ENCODE measurements at regions not wholly inside any gene's neighbourhood (a gene's known extent, or its start where the extent isn't known, plus 50 kb on each side); places are given as distances from the start of the nearest gene placed in this dataset.

DNA sequence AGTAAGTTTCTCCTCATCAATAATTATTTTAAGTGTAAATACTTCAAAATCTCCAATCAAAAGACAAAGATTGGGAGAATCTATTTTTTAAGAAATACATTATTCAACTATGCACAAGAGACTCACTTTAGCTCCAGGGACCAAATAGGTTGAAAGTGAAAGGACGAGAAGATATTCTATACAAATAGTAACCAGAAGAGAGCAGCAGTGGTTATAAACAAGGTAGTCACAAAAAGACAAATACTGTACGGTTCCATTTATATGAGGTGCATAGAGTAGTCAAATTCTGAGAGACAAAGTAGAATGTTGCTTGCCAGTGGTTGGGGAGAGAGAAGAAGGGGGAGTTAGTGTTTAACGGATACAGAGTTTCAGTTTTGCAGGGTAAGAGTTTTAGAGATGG lies 69.8 kb downstream of the POU3F3 start:
- TF ChIP-seq MYC (IDR thresholded peaks at IDR 0.05; ENCODE audit: low read depth, low read length), result no peak
- TF ChIP-seq POLR2A (IDR thresholded peaks at IDR 0.05; ENCODE audit: extremely low read depth, insufficient read length), result no peak
- no peak overlapping the region for H3K4me3 ChIP-seq (ENCODE audit: low read depth, low read length)
- DNase-seq (ENCODE audit: low read depth), result no peak

DNA sequence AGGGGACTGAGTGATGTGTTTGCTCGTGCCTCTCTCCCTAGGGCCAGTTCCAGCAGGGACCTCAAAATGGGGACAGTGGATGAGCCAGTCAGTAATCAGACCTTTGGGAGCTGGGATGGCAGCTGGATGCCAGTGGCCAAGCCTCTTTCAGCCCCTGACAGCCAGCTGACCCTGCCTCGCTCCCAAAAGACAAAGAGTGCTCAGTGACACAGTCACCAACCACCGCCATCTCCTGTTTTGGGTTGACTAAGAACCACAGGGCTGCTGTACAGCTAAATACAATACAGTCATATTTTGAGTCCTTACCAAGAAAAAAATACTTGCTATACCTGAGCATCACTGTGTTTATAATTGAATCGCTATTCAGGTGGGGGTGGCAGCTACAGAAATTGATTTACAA lies 75.7 kb downstream of the POU3F3 start:
- DNase-seq (ENCODE audit: low read depth), result no peak
- TF ChIP-seq MYC (IDR thresholded peaks at IDR 0.05; ENCODE audit: low read depth, low read length), result no peak
- no peak for TF ChIP-seq POLR2A (IDR thresholded peaks at IDR 0.05; ENCODE audit: extremely low read depth, insufficient read length)
- TF ChIP-seq, protein P1, sequence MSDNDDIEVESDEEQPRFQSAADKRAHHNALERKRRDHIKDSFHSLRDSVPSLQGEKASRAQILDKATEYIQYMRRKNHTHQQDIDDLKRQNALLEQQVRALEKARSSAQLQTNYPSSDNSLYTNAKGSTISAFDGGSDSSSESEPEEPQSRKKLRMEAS (IDR thresholded peaks at IDR 0.05; ENCODE audit: low read depth, low read length), result no peak
- TF ChIP-seq, protein P2, sequence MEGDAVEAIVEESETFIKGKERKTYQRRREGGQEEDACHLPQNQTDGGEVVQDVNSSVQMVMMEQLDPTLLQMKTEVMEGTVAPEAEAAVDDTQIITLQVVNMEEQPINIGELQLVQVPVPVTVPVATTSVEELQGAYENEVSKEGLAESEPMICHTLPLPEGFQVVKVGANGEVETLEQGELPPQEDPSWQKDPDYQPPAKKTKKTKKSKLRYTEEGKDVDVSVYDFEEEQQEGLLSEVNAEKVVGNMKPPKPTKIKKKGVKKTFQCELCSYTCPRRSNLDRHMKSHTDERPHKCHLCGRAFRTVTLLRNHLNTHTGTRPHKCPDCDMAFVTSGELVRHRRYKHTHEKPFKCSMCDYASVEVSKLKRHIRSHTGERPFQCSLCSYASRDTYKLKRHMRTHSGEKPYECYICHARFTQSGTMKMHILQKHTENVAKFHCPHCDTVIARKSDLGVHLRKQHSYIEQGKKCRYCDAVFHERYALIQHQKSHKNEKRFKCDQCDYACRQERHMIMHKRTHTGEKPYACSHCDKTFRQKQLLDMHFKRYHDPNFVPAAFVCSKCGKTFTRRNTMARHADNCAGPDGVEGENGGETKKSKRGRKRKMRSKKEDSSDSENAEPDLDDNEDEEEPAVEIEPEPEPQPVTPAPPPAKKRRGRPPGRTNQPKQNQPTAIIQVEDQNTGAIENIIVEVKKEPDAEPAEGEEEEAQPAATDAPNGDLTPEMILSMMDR (IDR thresholded peaks at IDR 0.05; ENCODE audit: low read depth, low read length), result no peak
- H3K4me3 ChIP-seq (ENCODE audit: low read depth, low read length), result no peak overlapping the region

DNA sequence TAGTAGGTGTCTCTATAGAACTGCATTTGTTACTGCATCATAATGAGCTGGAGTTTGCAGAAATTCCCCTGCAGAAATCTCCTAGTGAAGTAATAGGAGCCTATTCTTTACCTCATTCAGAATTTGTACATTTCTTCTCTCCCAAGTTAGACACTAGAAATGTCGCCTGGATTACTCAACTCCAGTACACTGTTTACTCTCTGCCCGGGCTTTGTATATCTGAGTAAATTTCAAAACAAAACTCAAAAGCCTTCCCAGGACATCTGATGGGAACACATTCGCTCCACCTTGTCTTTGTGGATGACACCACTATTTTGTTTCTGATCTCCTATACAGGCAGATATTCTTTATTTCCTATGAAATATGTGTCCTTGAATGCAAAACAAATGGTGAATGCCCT lies 76.8 kb downstream of the POU3F3 start:
- no peak overlapping the region for H3K4me3 ChIP-seq (ENCODE audit: low read depth, low read length)
- no peak for DNase-seq (ENCODE audit: low read depth)
- TF ChIP-seq POLR2A (IDR thresholded peaks at IDR 0.05; ENCODE audit: extremely low read depth, insufficient read length) (no peak), MYC (IDR thresholded peaks at IDR 0.05; ENCODE audit: low read depth, low read length) (no peak)
- TF ChIP-seq, protein P1 (IDR thresholded peaks at IDR 0.05; ENCODE audit: low read depth, low read length), result no peak
- TF ChIP-seq, protein P2 (IDR thresholded peaks at IDR 0.05; ENCODE audit: low read depth, low read length), result no peak

DNA sequence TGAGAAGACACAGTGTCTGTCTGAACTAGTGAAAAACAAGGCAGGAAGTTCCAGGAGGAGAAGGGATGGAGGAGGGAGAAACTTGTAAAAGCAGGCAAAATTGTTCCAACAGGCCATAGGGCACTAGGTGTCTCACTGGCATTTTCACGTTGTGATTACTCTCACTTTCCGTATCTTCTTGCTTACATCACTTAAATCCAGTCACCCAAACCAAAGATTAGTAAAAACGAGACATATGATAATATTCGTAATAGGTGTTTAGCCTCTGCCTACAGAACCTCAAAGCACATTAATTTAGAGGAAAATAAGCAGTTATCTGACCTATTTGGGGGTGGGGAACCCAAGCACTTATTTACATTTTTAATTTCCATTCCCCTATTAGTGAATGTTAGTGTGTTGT lies 78.3 kb downstream of the POU3F3 start:
- DNase-seq (ENCODE audit: low read depth), result no peak
- TF ChIP-seq, protein P1 (IDR thresholded peaks at IDR 0.05; ENCODE audit: low read depth, low read length), result no peak
- TF ChIP-seq MYC (IDR thresholded peaks at IDR 0.05; ENCODE audit: low read depth, low read length) (no peak), POLR2A (IDR thresholded peaks at IDR 0.05; ENCODE audit: extremely low read depth, insufficient read length) (no peak)
- TF ChIP-seq, protein P2 (IDR thresholded peaks at IDR 0.05; ENCODE audit: low read depth, low read length), result no peak

DNA sequence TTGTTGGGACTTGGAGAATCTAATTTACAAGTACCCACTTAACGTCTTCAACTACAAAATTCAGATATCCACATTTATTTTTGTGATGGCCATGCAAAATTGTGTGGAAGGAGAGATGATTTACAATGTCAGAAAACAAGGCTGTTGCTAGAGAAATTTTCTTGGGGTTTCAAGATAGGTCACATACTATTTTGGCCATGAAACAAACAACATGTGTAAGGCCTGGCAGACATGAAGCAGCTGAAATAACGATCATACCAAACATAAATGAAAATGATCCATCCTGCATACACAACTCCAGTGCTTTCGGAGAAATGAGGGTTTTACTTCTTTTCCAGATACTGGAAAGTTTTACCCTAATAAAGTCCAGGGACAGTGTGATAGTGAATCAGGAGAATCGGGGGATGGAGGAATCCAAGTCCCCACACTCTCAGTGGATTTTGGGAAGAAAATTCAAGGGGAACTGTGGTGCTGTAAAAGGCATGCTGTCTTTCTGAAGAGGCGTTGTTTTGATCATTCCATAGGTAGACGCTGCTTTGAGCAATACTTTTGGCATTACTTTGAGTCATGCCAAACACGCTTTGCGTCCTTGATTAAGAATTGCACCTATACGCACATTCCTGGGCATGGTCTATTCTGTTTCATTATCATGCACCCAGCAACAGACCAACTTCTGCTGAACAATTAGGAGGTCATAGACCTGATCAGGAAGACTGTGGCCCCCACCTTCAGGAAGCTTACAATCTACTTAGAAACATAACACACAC lies 79.4 kb downstream of the POU3F3 start:
- TF ChIP-seq POLR2A (IDR thresholded peaks at IDR 0.05; ENCODE audit: extremely low read depth, insufficient read length), result no peak
- TF ChIP-seq, protein P2 (IDR thresholded peaks at IDR 0.05; ENCODE audit: low read depth, low read length), result no peak
- TF ChIP-seq, protein P1 (IDR thresholded peaks at IDR 0.05; ENCODE audit: low read depth, low read length), result no peak
- TF ChIP-seq MYC (IDR thresholded peaks at IDR 0.05; ENCODE audit: low read depth, low read length), result no peak
- DNase-seq (ENCODE audit: low read depth), result no peak
- no peak overlapping the region for H3K4me3 ChIP-seq (ENCODE audit: low read depth, low read length)

More for the DNA sequence above, 78.3 kb downstream of the POU3F3 start:
- H3K4me3 ChIP-seq (ENCODE audit: low read depth, low read length), result no peak overlapping the region

DNA sequence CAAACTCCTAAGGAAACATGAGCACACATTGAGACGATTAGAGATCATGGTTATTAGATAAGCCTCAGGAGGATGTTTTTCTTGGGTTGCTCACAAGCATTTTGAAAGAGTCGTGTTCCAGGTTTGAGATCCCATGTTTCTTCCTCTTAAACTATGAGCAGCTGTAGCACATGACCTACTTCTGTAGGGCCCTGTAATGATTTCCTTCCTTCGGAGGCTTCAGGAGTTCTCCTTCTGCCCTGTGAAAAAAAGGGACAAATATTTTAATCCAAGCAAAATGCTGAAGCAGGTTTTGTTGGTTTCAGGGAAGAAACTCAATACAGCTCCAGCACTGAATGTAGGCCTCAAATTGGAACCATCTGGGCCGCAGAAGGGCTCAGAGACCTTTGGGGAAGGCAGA lies 82.6 kb downstream of the POU3F3 start:
- no peak overlapping the region for H3K4me3 ChIP-seq (ENCODE audit: low read depth, low read length)
- TF ChIP-seq, protein P1 (IDR thresholded peaks at IDR 0.05; ENCODE audit: low read depth, low read length), result no peak
- no peak for TF ChIP-seq MYC (IDR thresholded peaks at IDR 0.05; ENCODE audit: low read depth, low read length)
- no peak for TF ChIP-seq POLR2A (IDR thresholded peaks at IDR 0.05; ENCODE audit: extremely low read depth, insufficient read length)
- TF ChIP-seq, protein P2 (IDR thresholded peaks at IDR 0.05; ENCODE audit: low read depth, low read length), result no peak
- no peak for DNase-seq (ENCODE audit: low read depth)
